GM20000 (cell line): ENCODE measurements at regions not wholly inside any gene's neighbourhood (a gene's known extent, or its start where the extent isn't known, plus 50 kb on each side); places are given as distances from the start of the nearest gene placed in this dataset.

Experiments used
- DNase-seq: peaks from one replicate; pipeline ENCODE4 v3.0.0; 2012; ENCODE audit warnings: low spot score
- CTCF ChIP-seq: IDR thresholded peaks from 2 replicates; pipeline ENCODE4 v1.5.1; 2012; ENCODE audit warnings: mild to moderate bottlenecking, control low read depth; ENCODE audit errors: extremely low read depth, missing control alignments

DNA sequence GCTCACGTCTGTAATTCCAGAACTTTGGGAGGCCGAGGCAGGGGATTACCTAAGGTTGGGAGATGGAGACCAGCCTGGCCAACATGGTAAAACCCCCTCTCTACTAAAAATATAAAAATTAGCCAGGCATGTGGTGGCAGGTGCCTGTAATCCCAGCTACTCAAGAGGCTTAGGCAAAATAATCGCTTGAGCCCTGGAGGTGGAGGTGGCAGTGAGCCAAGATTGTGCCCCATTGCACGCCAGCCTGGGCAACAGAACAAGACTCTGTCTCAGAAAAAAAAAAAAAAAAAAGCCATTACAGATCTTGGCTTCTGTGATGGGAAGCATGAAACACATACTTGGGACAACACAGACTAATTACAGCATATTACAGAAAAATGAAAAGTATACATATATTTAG is 1404.5 kb upstream of the SPRY2 start:
- no peak for TF ChIP-seq CTCF
- DNase-seq: no peak

GRCh38 chr13:81738364-81738763 is 1397.4 kb upstream of the SPRY2 start:
- DNase-seq: no peak
- no peak for TF ChIP-seq CTCF

- no peak for TF ChIP-seq CTCF
- no peak for DNase-seq
Measured at GRCh38 chr13:81726037-81726726, 1385.3 kb upstream of the SPRY2 start.

DNA sequence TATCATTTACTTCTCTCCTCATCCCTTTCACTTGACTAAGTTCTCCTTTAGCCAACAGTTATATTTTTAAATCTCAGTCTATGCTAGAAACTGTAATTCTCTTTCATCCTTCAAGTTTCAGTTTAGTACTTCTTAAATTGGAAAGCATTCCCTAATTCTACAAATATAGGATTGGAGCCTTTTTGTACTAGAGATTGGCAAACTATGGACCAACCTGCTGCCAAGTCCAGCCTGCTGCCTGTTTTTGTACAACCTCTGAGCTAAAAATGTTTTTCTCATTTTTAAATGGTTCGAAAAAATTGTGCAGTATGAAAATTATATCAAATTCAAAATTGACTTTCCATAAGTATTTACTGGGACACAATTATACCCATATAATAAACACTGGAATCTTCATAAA is 1381.5 kb upstream of the SPRY2 start:
- no peak for TF ChIP-seq CTCF
- no peak for DNase-seq

DNA sequence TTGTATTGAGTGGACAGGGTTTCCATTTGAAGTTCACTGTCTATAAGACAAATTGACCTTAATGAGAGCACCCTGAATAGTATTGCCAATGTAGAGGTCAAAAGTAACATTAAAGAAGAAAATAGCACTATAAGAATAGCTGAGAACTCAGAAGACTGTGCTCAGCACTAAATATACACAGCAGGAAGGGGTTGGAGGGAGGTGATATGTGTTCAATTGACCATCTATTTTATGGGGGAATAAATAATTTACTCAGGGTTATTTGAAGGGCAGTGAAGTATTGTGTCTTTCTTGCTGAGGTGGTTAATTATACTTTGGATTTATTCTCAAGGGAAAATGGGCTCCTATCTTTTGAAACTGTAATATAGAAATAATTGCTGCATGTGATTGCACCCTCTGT is 1380.5 kb upstream of the SPRY2 start:
- no peak for TF ChIP-seq CTCF
- no peak for DNase-seq

GRCh38 chr13:81714513-81714912 is 1373.6 kb upstream of the SPRY2 start:
- no peak for DNase-seq
- TF ChIP-seq CTCF: no peak

DNA sequence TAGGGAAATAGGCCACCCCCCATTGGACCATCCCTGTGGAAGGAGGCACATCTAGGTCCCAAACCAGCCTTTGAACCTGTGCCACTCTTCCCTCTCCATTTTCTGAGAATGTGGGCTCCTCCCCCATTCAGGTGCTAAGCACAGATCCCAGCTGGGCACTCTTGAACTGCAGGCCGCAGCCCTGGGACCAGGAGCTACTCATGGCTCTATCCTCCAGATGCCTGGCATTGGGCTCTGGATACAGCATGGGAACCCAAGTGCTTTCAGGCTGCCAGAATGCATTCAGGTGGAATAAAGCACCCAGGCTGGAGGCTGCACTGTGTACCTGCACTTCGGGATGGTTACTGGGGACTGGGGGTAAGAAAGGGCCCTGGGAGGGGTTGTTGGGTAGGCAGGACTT is 1372.3 kb upstream of the SPRY2 start:
- no peak for TF ChIP-seq CTCF
- DNase-seq: no peak
